ENCODE measurements at regions not wholly inside any gene's neighbourhood (a gene's known extent, or its start where the extent isn't known, plus 50 kb on each side); places are given as distances from the start of the nearest gene placed in this dataset.

DNA sequence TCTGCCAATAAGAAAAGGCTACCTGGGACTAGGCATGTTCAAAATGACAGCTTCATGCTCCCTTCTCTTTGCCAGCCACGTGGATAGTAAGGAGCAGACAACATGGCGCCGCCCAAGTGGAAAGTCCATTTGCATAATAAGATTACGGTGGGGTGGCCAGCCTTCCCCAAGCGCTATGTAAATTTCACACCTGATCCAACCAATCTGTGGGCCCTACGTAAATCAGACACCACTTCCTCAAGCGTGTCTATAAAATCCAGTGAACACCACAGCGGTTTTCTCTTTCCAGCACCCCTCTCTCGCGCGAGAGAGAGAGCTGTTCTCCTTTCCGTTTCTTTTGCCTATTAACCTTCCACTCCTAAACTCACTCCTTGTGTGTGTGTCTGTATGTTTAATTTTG is 140.3 kb upstream of the ERCC4 start:
- Histone ChIP-seq H3K27me3 (ENCODE audit: insufficient read depth, low read length) (no peaks in the 10 kb centered on the region), H3K79me2 (ENCODE audit: insufficient read depth, low read length) (no peaks in the 10 kb centered on the region), H3K4me1 (ENCODE audit: insufficient read depth, low read length, severe bottlenecking) (no peaks in the 10 kb centered on the region), H3K4me3 (ENCODE audit: low read depth, low read length, poor library complexity, severe bottlenecking) (no peak overlapping the region), H3K4me2 (ENCODE audit: low read length) (no peak overlapping the region), H3K27ac (ENCODE audit: low read depth, low read length, poor library complexity, severe bottlenecking) (no peak overlapping the region), H3K9ac (ENCODE audit: low read length) (no peak overlapping the region), H3K36me3 (ENCODE audit: insufficient read depth, low read length) (no peaks in the 10 kb centered on the region), H3K9me2 (ENCODE audit: low read depth, low read length) (no peaks in the 10 kb centered on the region), H3F3A (ENCODE audit: insufficient read depth, low read length) (no peaks in the 10 kb centered on the region), H4K20me1 (ENCODE audit: insufficient read depth, low read length) (no peaks in the 10 kb centered on the region), H2AFZ (ENCODE audit: low read length) (no peak overlapping the region), H3K9me3 (ENCODE audit: low read length) (no peaks in the 10 kb centered on the region; the same call in 1 of the 2 replicates)
- TF ChIP-seq, protein P1, sequence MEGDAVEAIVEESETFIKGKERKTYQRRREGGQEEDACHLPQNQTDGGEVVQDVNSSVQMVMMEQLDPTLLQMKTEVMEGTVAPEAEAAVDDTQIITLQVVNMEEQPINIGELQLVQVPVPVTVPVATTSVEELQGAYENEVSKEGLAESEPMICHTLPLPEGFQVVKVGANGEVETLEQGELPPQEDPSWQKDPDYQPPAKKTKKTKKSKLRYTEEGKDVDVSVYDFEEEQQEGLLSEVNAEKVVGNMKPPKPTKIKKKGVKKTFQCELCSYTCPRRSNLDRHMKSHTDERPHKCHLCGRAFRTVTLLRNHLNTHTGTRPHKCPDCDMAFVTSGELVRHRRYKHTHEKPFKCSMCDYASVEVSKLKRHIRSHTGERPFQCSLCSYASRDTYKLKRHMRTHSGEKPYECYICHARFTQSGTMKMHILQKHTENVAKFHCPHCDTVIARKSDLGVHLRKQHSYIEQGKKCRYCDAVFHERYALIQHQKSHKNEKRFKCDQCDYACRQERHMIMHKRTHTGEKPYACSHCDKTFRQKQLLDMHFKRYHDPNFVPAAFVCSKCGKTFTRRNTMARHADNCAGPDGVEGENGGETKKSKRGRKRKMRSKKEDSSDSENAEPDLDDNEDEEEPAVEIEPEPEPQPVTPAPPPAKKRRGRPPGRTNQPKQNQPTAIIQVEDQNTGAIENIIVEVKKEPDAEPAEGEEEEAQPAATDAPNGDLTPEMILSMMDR (IDR thresholded peaks at IDR 0.05; ENCODE audit: low read length): no peak
- TF ChIP-seq EZH2 (IDR thresholded peaks at IDR 0.05; ENCODE audit: borderline replicate concordance, low read length): no peak

DNA sequence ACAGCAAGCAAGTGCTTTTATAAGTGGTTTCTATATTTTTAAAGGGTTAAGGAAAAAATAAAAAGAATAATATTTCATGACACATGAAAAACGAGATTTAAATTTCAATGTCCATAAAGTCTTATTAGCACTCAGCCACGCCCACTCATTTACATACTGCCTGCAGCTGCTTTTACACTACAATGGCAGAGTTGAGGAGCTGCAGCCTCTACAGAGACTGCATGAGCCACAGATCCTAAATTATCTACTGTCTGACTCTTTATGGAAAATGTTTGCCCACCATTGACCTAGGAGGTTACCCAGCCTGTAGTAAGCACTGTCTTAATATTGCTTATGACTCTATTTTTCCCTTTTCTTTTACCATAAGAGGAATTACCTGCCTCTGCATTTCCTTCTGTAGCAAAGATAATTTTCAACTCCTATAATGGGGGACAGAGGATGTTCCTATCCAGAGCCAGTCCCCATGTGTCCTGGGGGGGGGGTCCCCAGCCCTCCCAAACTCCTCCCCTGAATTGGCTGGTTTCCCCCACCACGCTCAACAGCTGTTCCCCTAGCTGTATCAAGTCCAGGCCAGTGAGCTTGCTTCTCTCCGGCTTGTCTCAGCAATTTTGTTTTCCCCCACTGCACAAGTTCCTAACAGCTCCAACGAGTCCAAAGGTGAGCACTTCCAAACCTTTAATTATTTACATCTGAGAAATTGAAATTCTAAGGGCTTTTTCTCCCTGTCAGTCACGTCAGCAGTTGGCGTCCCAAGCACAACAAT is 139.4 kb upstream of the ERCC4 start:
- H3K27ac ChIP-seq (ENCODE audit: low read depth, low read length, poor library complexity, severe bottlenecking): no peak overlapping the region
- H2AFZ ChIP-seq (ENCODE audit: low read length): no peak overlapping the region
- H3K36me3 ChIP-seq (ENCODE audit: insufficient read depth, low read length): no peaks in the 10 kb centered on the region
- no peaks in the 10 kb centered on the region for H3K9me2 ChIP-seq (ENCODE audit: low read depth, low read length)
- H3K4me3 ChIP-seq (ENCODE audit: low read depth, low read length, poor library complexity, severe bottlenecking): no peak overlapping the region
- TF ChIP-seq EZH2 (IDR thresholded peaks at IDR 0.05; ENCODE audit: borderline replicate concordance, low read length): no peak
- TF ChIP-seq, protein P1 (IDR thresholded peaks at IDR 0.05; ENCODE audit: low read length): no peak
- no peaks in the 10 kb centered on the region; the same call in 1 of the 2 replicates for H3K9me3 ChIP-seq (ENCODE audit: low read length)
- H3K9ac ChIP-seq (ENCODE audit: low read length): no peak overlapping the region
- H4K20me1 ChIP-seq (ENCODE audit: insufficient read depth, low read length): no peaks in the 10 kb centered on the region
- no peaks in the 10 kb centered on the region for H3K27me3 ChIP-seq (ENCODE audit: insufficient read depth, low read length)
- H3K4me2 ChIP-seq (ENCODE audit: low read length): no peak overlapping the region
- no peaks in the 10 kb centered on the region for H3K79me2 ChIP-seq (ENCODE audit: insufficient read depth, low read length)
- H3K4me1 ChIP-seq (ENCODE audit: insufficient read depth, low read length, severe bottlenecking): no peaks in the 10 kb centered on the region
- no peaks in the 10 kb centered on the region for H3F3A ChIP-seq (ENCODE audit: insufficient read depth, low read length)

DNA sequence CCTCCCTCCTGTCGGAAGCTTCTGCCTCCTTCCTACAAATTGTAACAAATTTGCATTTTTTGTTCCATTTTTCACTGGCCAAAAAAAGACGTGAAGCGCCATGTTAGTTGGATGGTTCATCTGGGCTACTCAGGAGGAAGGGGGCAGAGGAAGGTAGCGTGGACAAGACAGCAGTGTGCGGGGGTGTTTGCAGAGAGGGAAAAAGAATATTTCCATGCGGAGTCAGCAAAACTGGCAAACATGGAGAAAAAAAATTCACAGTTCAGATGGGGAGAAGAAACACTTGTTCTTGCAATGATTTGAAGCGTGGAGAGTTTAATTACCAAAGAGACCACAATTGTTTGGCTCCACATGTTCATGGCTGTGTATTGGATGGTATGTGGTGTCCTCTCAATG is 138.8 kb upstream of the ERCC4 start:
- H3K36me3 ChIP-seq (ENCODE audit: insufficient read depth, low read length): no peaks in the 10 kb centered on the region
- no peaks in the 10 kb centered on the region for H3F3A ChIP-seq (ENCODE audit: insufficient read depth, low read length)
- H3K9ac ChIP-seq (ENCODE audit: low read length): no peak overlapping the region
- no peak overlapping the region for H3K4me3 ChIP-seq (ENCODE audit: low read depth, low read length, poor library complexity, severe bottlenecking)
- no peaks in the 10 kb centered on the region for H3K27me3 ChIP-seq (ENCODE audit: insufficient read depth, low read length)
- H3K4me2 ChIP-seq (ENCODE audit: low read length): no peak overlapping the region
- H3K9me2 ChIP-seq (ENCODE audit: low read depth, low read length): no peaks in the 10 kb centered on the region
- H3K4me1 ChIP-seq (ENCODE audit: insufficient read depth, low read length, severe bottlenecking): no peaks in the 10 kb centered on the region
- no peak overlapping the region for H2AFZ ChIP-seq (ENCODE audit: low read length)
- no peaks in the 10 kb centered on the region for H4K20me1 ChIP-seq (ENCODE audit: insufficient read depth, low read length)
- H3K79me2 ChIP-seq (ENCODE audit: insufficient read depth, low read length): no peaks in the 10 kb centered on the region
- no peak overlapping the region for H3K27ac ChIP-seq (ENCODE audit: low read depth, low read length, poor library complexity, severe bottlenecking)
- no peaks in the 10 kb centered on the region; the same call in 1 of the 2 replicates for H3K9me3 ChIP-seq (ENCODE audit: low read length)
- TF ChIP-seq, protein P1 (IDR thresholded peaks at IDR 0.05; ENCODE audit: low read length): no peak
- no peak for TF ChIP-seq EZH2 (IDR thresholded peaks at IDR 0.05; ENCODE audit: borderline replicate concordance, low read length)
